OCI-M1 (cell line): ENCODE measurements at regions not wholly inside any gene's neighbourhood (a gene's known extent, or its start where the extent isn't known, plus 50 kb on each side); places are given as distances from the start of the nearest gene placed in this dataset.
"Not testable (repeated sequence)": the region's sequence is repeated elsewhere in the genome, so short reads cannot be mapped to it uniquely, and the experiment has no call there.

Experiments used
- DNase-seq: peaks from one replicate; lab custom pipeline; 2025; lab: John Stamatoyannopoulos, UW

DNA sequence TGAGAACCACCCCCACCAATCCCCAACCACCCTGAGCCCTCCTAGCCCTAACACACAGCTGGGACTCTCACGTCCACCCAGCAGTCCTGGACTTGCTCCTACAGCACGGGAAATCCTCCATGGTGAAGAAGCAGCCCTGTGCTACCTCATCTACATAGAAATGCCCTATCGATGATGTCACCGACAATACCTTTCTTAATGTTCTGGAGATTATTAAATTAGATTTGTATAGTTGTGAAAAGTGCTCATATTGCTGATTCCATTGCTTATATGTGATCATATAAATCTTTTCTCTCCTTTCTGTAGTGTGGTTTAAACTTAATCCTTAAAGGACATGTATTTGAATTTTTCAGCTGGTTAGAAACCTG is 97.1 kb downstream of the PPIAL4G start:
- not testable (repeated sequence) for DNase-seq

- peak; percentile 40 for DNase-seq
These were observed 97.6 kb downstream of the PPIAL4G start for GRCh38 chr1:148385371-148386030.

- no peak for DNase-seq
These were observed 99.1 kb downstream of the PPIAL4G start for GRCh38 chr1:148383966-148384365.

GRCh38 chr1:148379697-148380096 is 103.4 kb downstream of the PPIAL4G start:
- DNase-seq: no peak

DNA sequence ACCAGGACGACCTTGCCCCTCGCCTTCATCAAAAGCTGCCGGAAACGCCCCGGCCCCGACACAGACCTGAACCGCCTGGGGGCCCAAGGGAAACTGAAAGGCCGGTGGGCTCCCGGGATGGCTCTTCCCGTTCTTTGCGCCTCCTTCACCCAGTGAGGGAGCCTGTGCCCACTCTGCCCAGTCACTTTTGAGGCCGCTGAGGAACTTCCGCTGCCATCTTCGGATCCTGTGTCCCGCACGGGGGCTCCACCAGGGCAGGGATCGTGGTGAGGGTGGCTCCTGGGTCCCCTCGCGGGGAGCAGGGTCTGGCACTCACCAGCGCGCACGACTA is 104.0 kb downstream of the PPIAL4G start:
- no peak for DNase-seq

- not testable (repeated sequence) for DNase-seq
These were observed 105.1 kb downstream of the PPIAL4G start for GRCh38 chr1:148377992-148378391.

DNA sequence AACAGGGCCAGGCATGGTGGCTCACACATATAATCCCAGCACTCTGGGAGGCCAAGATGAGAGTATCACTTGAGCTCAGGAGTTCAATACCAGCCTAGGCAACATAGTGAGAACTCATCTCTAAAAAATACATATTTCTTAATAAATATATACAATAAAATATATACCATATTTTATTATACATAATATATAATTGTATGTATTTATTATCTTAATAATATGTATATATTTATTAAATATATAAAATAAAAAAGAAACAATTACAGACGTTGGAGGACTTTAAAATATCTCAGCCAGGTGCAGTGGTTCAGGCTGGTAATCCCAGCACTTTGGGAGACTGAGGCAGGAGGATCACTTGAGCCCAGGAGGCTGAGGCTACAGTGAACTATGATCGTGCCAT is 106.1 kb downstream of the PPIAL4G start:
- DNase-seq: not testable (repeated sequence)

DNA sequence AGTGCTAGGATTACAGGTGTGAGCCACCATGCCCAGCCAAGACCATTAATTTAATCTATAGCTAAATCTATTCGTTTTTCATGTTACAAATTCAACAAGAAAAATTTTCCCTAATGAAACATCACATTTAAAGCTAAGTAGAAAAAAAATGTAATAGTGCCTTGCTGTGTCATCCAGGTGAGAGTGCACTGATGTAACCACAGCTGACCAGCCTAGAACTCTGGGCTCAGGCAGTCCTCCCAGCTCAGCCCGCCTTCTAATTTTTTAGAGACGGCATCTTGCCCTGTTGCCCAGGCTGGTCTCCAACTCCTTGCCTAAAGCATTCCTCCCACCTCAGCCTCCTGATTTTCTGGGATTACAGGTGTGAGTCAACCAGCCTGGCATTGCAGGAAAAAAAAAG is 109.0 kb downstream of the PPIAL4G start:
- no peak for DNase-seq

GRCh38 chr1:148373192-148373925 is 109.7 kb downstream of the PPIAL4G start:
- no peak for DNase-seq

DNA sequence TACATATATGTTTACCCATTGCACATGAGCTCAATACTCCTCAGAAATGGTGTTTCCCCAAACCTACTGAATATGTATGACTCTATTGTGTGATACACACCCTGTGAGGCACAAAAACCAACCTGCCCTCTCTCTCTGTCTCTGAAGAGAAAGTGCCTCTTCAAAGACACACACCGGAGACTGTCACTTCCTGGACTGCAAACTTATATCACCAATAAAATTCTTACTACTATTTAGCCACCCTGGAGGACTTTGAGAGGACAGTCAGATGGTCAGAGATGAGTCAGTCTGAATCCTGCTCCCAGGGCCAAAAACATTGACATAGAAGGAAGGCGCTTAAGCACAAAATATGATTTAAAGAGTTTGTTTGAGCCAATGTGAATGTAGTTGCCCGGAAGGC is 110.4 kb downstream of the PPIAL4G start:
- DNase-seq: no peak

- DNase-seq: not testable (repeated sequence)
These were observed 110.9 kb downstream of the PPIAL4G start for GRCh38 chr1:148372051-148372726.

- DNase-seq: peak; percentile 91
These were observed 111.5 kb downstream of the PPIAL4G start for GRCh38 chr1:148371551-148371994.

DNA sequence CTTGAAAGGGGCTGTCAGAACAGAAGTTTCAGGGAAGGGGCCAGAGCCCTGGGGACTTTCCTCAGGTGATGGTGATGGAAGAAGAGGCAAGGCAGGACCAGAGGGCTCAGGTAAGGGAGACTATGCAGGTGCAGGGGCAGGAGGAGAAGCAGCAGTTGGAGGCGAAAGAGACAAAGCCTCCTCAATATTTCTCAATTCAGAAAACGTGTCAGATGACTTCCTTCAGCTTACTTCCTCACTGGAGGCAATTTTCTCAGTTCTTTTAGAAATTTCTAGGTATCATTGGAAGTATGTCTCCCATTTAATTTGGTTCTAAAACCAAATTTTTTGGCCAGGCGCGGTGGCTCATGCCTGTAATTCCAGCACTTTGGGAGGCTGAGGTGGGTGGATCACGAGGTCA is 112.4 kb downstream of the PPIAL4G start:
- not testable (repeated sequence) for DNase-seq

DNA sequence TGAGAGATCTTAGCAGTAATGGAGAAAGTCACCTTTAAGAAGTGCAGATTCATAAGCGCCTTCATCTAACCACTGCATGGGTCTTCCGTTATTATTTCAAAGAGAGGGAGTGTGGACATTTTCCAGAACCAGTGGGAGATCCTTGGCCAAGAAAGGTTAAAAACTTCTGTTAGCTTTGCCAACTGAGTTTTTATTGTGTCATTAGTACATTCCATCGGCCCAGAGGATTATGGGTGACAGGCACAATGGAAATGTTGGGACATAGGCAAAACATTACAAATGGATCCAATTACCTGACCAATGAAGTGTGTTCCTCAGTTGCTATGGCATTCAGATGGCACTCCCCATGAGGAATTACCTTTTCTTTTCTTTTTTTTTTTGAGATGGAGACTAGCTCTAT is 115.5 kb downstream of the PPIAL4G start:
- no peak for DNase-seq

- not testable (repeated sequence) for DNase-seq
These were observed 116.9 kb downstream of the PPIAL4G start for GRCh38 chr1:148366136-148366753.

GRCh38 chr1:148365151-148365550 is 118.0 kb downstream of the PPIAL4G start:
- DNase-seq: not testable (repeated sequence)

DNA sequence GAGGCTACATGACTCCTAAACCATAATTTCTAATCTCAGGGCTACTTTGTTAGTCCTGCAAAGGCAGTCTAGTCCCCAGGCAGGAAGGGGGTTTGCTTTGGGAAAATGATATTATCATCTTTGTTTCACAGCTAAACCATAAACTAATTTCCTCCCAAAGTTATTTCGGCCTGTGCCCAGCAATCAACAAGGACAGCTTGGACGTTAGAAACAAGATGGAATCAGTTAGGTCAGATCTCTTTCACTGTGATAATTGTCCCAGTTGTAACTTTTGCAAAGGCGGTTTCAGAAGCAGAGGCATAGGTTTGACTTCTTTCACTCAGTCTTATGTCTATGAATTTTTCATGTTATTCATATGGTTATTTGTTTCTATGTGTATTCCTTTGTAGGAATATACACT is 119.1 kb downstream of the PPIAL4G start:
- DNase-seq: not testable (repeated sequence)

DNA sequence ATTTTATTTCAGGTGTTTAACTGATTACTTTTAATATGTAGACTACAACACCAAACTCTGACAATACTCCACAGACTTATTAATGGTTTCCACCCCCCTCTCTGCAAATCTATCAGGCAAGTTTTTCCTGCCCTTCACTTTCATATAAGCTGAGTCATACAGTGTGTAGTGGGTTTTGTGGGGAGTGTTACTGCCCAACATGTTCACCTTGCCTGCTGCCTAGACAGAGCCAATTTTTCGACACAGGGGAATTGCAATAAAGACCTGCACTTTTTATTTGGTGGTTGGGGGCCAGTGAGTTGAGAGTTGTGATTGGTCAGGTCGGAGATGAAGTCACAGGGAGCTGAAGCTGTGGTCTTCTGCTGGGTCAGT is 119.7 kb downstream of the PPIAL4G start:
- peak; percentile 19 for DNase-seq

GRCh38 chr1:148362626-148363438 is 120.3 kb downstream of the PPIAL4G start:
- no peak for DNase-seq

- DNase-seq: no peak
These were observed 120.9 kb downstream of the PPIAL4G start for GRCh38 chr1:148362216-148362611.

DNA sequence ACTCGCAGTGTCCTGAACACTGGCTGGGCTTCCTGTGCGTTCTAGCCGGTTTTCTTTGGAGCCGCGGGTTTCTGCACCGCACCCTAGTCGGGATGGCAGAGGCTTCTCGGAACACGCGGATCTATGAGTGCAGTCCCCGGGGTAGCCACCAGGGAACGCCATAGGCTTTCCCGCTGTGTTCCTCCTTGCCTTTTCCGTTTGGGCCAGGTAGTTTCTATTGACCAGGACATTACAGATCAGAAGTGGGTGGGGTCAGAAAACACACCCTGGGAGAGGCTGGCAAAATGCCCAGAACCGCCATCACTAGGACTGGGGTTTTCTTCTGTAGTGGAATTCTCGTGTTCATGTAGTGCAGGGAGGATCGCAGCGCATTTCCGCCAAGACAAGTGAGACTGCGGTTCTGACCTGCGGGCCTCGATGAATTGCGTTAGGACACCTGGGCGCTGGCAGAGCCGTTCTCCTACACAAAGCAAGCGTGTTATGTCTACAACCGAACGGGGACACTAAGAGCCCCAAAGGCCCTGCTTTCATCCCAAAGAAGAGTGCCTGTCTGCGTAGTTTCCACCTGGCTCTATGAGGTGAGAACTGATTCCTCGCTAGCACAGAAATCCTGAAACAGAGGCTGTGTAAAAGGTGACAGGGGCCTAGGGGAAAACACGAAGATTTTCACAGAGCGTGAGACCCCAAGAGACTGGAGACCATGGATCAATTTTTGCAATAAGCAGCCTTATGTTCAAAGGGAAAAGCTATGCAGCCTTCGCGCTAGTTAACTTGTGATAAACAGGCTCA is 121.5 kb downstream of the PPIAL4G start:
- not testable (repeated sequence) for DNase-seq
